GM21576 (cell line): ENCODE measurements at regions not wholly inside any gene's neighbourhood (a gene's known extent, or its start where the extent isn't known, plus 50 kb on each side); places are given as distances from the start of the nearest gene placed in this dataset.
A peak's percentile ranks its signal among the peaks of the same experiment; 100 is the strongest.
"Not testable (repeated sequence)": the region's sequence is repeated elsewhere in the genome, so short reads cannot be mapped to it uniquely, and the experiment has no call there.

Source experiments
- ATAC-seq: cut with Tn5 transposase; IDR thresholded peaks from one replicate; pipeline ENCODE4 v1.9.1; 2021; ENCODE audit warnings: mild to moderate bottlenecking, moderate library complexity; ENCODE audit not compliant: unreplicated experiment

DNA sequence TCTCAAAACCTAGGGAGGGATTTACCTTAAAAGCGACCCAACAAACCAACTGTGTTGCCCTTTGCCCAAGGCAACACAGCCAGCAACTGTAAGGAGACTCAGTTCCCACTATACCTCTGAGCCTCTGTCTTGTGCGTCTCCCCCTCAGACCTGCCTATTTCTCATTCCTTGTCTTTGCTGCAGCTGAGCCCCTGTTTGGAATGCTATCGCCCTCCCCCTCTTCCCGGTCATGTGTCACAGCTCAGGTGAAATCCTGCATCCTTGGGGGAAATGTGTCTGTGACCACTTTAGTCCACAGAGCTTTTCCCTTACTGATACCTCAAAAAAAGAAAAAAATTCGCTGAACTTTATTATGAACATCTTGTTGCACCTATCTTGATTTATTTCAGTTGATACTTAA is 52.0 kb upstream of the LRIG1 start:
- ATAC-seq, result no peak

DNA sequence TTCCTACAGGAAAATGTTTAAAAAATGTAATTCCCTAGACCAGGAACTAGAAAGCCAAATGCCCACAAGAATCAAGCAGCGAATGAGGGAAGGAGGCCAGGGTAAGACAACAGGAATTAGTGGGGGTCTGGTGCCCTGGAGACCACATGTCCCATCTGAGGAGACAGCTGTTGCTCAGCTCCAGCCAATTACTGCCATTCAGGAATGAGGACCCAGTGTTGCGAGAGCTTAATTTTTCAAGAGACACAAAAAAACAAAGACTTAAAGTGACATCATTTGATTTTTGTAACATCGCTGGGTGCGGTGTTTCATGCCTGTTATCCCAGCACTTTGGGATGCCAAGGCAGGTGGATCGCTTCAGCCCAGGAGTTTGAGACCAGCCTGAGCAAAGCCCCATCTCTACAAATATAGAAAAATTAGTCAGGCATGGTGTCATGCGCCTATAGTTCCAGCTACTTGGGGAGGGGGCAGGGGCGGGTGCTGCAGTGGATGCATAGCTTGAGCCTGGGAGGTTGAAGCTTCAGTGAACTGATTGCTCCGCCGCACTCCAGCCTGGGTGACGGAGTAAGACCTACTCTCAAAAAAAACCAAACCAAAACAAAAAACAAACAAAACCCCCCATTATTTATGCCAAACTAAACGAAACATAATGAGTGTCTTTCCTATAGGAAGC is 52.8 kb upstream of the LRIG1 start:
- ATAC-seq, result no peak

DNA sequence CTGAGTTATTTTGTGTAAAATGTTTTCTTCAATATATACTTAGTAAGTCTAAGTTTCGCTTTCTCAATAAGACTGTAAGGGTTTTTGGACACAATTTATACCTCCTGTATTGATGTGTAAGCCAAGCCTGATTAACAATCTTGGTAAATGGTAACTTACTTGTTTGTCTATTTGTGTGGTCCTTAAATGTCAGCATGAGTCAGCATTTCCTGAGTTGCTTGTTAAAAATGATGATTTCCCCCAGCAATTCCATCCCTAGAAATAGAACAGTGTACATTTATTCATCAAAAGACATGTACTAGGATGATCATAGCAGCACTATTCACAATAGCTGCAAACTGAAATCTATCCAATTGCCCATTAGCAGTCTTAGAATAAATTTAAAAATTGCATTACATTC is 53.4 kb upstream of the LRIG1 start:
- ATAC-seq, result no peak

DNA sequence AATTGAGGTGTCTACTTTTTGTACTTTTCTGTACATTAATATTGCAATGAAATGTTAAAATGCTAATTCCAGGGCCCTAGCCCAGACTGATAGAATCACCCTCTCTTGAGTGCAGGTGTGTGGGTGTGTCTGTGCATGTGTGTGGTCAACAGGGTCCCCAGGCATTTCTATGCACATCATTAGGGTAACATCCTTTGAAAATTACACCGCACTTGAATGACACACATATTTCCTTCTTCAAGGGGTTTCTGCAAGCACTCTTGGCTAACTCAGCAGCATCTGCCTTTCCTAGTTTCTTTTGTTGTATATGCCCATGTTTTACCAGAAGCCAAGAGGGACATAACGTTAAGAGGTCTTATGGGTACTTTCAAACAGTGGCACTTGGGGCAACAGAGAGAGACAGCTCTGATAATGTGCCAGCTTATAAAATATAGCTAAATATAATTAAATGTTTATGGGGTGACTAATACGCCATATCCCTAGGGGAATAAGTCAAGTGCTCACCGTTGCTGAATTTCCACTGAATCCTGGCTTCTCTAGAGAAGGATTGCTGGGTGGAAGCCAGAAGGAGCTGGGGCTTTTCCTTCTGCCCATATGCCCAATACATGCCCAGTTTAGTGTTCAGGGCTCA is 54.5 kb upstream of the LRIG1 start:
- no peak for ATAC-seq

DNA sequence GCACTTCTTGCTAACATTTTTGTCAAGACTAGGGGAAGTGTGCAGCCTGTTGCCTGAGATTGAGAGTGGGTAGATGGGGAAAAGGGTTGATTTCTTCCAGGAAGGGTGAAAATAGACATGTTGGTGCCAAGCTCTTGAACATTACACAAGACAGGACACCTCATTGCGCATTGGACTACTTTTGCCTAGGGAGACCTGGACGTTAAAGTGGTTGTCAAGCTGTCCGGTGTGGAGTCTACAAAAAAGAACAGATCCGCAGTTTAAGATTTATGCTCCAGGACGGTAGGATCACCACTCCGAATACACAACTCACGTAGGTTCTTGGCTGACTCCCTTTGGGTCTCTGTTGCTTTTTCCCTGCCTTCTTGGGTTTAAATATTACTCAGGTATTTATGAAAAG is 56.3 kb upstream of the LRIG1 start:
- ATAC-seq, result no peak

DNA sequence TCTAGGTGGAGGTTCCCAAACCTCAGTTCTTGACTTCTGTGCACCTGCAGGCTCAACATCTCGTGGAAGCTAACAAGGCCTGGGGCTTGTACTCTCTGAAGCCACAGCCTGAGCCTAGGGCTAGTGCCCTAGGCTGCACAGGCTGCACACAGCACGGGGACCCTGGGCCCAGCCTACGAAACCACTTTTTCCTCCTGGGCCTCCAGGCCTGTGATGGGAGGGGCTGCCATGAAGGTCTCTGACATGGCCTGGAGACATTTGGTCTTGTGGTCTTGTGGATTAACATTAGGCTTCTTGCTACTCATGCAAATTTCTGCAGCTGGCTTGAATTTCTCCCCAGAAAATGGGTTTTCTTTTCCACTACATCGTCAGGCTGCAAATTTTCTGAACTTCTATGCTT is 59.1 kb upstream of the LRIG1 start:
- not testable (repeated sequence) for ATAC-seq

DNA sequence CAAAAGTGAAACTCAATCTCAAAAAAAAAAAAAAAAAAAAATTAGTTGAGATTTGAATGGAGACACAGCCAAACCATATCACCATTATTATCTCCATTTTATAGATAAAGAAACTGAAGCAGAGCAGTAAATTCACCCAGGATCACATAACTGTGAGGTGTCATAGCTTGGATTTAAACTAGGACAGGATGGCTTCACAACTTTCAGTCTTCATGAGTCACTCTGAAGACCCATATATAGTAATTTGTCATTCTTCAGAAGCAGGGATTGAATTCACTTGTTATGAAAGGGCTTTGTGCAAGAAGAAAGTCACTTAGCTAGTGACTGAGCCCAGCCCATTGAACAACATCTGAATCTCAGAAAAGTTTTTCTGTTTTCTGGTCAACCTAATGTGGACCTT is 60.5 kb upstream of the LRIG1 start:
- no peak for ATAC-seq

DNA sequence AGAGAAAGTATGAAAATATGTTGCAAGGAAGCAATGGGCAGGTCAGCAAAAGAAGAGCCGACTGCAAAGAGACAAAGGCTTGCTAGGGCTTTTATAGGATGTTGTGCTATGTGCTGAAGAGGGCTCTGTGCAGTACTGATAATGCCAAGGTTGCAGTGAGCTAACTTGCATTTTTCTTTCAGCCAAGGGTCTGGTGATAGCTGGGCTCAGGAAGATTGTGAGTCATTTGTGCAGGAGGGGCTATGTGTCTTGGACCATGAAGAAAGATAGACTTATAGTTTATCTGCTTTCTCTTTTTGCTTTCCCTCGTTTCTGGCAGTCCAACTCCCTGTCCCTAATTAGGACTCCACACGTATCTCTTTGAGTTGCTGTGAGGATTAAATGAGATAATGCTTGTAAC is 64.5 kb upstream of the LRIG1 start:
- ATAC-seq, result no peak

DNA sequence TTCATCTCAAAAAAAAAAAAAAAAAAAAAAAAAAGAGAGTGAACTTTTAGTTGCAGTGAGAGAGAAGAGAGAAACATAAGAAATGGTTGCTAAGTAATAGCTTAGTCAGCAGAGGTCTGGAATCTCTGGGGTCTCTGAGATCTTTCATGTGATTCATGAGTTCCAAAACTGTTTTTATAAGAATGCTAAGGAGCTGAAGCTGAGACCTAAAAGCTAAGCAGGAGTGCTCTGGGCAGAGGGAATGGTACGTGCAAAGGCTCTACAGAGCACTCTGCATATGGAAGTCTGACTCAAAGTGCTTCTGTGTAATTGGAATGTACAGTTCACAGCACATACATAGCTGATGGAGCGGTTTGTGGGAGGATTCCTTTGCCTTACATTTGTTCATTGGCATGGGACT is 66.3 kb upstream of the LRIG1 start:
- ATAC-seq, result no peak

DNA sequence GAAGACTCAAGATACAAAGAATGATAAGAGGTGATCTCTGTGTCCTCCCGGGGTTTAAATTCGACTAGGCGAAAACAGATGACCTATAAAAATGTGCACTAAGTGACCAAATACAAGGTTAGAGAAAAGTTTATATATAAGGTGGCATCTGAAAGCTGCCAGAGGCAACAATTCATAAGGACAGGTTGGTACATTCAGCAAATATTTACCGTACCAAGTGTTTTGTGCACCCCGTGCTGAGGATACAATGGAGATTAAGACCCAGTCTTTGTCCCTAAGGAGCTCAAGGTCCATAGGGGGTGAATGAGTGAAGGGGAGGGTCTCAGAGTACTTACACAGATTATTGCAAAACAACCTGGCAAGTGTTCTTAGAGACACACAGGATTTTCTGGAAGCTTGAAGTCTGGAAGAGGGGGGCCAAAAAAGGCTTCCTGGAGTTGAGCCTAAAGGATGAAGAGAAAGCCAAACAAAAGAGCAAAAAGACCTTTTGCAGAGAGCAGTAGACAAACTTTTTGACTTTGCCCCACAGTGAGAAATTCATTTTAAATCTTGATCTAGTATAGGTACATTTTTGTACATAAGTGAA is 71.4 kb upstream of the LRIG1 start:
- no peak for ATAC-seq

DNA sequence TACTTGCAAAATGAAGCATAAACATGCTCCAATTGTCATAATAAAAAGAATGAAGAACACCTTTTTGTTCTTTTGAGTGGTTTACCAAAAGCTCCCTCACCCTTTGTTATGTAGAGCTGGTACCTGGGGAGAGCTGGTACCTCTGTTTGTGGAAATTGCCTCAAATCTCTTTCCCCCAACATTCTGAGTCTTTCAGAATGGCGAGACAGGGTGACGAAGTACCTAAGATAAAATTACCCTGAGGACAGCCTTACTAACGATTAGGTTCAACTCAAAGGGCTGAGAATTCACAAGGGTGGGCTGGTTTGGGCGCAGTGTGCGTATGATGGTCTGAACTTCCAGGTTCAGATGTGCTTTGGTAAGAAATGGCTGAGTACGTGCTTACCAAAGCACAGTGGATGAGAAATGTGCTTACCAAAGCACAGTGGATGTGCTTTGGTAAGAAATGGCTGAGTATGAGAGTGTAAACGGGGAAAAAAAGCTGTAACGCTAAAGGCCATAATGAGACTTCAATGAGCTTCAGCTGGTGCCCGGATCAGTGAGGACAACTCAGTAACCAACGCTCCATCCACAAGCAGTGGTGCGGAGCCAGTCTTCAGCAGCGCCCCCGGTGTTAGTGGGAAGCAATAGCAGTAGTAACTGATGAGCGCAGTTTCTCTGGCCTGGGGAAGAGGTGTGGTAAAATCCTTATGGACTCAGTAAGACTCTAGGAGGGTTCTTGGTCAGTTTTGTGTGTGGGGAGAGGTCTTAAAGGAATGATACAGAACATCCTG is 72.3 kb upstream of the LRIG1 start:
- ATAC-seq, result peak; percentile 63

DNA sequence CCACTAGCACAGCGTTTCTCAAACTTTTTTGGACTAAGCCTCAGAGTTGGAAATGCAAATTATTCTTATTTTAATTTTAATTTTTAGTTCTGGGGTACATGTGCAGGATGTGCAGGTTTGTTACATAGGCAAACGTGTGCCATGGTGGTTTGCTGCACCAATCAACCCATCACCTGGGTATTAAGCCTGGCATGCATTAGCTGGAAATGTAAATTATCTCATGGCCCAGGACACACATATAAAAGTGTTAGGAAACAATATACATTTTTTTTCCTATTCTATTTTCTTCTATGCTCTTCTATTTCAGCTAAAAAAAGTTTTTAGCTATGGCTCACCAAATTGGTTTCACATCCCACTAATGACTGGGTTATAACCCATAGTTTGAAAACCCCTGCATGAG is 73.3 kb upstream of the LRIG1 start:
- no peak for ATAC-seq

DNA sequence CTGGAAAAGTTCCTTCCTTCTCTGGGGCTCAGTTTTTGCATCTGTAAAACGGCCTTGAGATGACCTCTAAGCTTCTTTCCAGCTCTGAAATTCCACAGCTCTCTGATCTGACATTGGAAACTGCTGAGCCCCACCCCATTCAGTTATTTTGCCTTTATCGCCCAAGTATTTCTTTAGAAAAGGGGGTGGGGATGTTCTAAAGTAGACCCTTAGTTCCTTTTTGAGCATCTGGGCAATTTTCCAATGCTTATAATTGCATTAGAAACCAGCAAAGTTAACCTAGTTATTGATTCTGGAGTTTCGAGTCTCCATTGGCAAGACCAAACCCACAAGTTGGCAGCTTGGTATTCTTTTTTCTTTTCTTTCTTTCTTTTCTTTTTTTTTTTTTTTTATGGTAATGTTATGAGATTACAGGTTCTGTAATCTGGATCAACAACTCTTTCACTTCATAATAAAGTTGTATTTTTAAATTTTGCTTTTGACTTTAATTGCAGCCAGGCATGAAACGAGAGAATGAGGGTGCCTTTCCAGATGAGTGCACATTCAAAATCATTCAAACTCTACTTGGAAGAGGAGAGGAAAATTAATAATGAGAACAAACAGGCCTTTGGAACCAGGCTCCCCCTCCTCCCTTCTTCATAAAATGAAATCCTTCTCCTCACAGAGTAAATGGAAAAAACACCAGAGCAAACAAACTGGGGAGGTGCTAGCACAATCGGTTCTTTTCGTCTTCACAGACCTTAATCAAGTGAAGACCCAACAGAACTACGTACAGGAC is 76.8 kb upstream of the LRIG1 start:
- ATAC-seq, result no peak

DNA sequence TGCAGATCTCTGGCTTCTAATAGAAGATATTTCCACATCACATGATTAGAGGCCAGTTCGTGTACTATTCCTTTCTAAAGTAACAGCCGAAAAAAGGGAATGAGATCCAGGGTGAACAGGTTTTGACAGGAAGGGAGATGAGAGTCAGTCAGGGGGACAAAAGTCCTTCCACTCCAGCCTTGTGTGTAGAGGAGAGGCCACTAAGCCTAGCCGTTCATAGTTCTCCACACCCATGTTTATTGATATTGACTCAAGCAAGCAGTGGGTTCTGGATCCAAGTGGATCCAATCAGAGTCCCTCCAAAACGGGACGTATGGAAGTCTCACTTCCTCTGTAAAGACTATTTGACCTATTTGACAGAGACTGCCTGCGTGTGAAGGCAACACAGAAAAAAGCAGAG is 80.4 kb upstream of the LRIG1 start:
- no peak for ATAC-seq

DNA sequence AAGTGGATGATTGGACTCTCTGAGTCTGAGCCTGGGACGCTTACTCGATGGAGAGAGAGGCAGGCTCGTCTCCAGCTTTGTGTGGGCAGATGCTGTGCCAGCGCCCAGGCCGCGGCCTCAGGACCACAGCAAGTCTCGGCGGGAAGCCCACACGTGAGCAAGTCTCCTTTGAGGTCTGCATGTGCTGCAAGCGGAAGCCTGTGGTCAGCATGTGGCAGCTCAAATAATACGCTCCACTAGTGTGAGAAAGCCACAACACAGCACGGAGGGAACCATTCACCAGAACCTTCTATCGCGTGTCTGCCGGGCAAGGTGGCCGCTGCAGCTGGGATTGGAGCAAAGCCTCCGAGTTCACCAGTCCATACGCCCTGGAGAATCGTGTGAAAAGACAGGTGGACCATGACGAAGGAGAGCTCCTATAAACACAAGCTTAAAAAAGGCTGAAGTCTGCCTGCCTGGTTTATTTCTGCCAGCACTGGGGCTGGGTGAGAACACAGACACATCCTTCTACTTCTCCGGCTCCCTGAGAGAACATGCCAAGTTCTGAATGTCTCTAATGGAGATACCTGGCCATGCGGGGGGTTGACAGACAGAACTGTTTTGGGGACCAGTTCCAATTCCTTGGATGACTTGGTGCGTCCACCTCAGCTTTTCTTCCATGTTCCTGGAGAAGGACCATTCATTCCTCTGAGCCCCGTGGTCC is 82.0 kb upstream of the LRIG1 start:
- ATAC-seq, result peak; percentile 88

DNA sequence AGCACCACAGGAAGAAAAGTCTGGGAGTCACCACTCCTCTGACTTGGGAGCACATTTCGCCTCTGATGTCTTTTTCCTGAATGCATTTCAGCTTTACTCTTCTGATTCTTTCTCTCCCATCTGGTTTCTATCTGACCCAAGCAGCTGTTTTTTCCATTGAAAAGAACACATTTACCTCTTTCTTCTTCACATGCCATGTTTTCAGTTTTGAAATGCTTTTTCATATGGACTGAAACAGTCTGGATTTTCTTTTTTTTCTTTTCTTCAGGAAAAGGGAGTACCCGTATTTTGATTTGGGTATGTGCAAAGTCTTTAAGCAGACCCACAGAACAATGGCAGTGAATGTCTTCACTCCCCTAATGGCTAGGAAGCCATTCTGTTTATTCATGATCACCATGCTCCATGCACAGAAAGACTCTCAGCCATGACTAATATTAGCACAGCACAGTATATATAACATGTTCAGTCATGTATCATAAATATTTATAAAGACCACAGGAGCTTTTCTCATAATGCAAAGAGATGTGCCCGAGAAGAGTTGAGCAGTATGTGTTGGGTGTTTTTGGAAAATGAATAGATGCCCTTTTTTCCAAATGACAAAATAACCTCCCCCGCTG is 82.7 kb upstream of the LRIG1 start:
- ATAC-seq, result no peak

DNA sequence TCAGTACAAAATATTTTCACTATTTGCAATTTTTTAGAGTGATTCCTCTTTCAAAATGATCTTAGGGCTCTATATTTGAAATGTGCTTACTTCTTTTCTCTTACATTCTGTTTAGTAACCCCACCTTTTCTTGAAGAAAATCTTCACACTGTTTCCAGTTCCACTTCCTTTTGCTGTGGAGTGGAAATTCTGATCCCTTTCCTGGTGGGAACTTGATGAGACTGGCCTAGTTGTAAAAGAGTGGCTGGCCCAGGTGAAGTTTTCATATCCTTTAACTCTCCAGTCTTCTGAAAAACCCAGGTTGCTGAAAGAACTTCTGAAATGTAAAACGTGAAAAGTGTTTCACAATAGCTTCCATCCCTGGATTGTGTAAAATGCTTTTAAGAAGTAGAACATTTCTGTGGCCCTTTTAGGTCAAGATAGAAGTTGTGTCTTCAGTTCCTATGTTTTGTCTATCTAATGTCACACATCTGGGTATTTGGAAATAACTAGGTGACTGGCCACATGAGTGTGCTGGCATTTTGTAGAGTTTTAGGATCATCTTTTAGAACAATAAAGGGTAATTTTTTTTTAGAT is 84.8 kb upstream of the LRIG1 start:
- ATAC-seq, result no peak

DNA sequence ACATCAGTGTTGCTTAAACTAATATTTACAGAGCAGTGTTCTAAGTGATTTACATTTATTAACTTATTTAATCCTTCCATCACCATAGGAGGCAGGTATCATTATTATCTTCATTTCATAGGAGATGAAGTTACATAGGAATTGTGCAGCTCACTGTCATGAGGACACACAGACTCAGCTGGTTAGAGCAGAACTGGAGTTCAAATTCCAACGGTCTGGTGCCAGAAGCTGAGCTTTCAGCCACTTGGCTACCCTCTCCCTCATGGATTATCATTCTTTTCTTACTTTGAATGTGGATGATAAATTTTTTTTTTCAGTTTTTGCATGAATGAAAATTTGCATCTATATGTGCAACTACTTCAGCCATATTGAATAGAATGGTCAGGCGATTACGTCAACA is 86.0 kb upstream of the LRIG1 start:
- ATAC-seq, result no peak

DNA sequence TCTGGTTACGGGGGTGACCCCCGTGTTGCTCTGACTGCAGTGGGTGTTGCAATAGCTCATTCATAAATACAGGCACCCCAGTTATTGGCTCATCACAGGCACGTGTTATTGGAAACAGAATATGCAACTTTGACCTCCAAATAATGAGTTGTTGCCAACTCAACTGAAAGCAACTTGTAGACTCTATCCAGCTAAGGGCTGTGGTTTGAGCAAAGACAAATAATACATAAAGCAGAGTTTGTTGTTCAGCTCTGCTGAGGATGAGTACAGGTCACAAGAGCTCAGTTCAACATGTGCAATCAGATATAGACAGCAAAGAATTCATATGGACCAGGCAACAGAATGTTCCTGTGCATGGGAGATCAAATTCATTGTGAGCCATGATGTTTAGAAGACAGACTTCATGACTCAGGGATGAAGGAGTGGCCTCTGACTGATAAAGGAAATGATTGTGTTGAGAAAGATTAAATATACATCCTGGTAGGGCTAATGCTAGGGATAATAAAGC is 87.6 kb upstream of the LRIG1 start:
- no peak for ATAC-seq
